Heart left ventricle (tissue), 16 donors: ENCODE measurements at regions not wholly inside any gene's neighbourhood (a gene's known extent, or its start where the extent isn't known, plus 50 kb on each side); places are given as distances from the start of the nearest gene placed in this dataset.

Experiments
- ATAC-seq, 4 donors: fragments of 200-7000 bp; cut with Tn5 transposase; one replicate each; pipeline ENCODE4 v1.9.1; 2020 to 2022; ENCODE audit warnings: moderate library complexity in 4 of 4, mild to moderate bottlenecking in 3 of 4, moderate number of reproducible peaks in 1 of 4
- DNase-seq, 5 donors: peaks; one replicate each; pipeline ENCODE4 v3.0.0-alpha.2; 2020
- H3K27ac ChIP-seq, 12 donors: fragments of 200-600 bp; sonication (generic) in 4 of 12; one replicate each; pipeline versions ENCODE4 v1.5.0 to v1.8.0; 2016 to 2022; ENCODE audit warnings: mild to moderate bottlenecking in 2 of 12
- H3K27me3 ChIP-seq, 9 donors: fragments of 200-600 bp; sonication (generic) in 2 of 9; one replicate each; pipeline versions ENCODE4 v1.5.1 to v1.8.0; 2016 to 2022; ENCODE audit warnings: mild to moderate bottlenecking in 3 of 9
- H3K36me3 ChIP-seq, 9 donors: fragments of 200-600 bp; sonication (generic) in 2 of 9; one replicate each; pipeline versions ENCODE4 v1.5.0 to v1.8.0; 2018 to 2022; ENCODE audit warnings: mild to moderate bottlenecking in 2 of 9
- H3K4me1 ChIP-seq, 12 donors: fragments of 200-600 bp; sonication (generic) in 4 of 12; one replicate each; pipeline versions ENCODE4 v1.5.0 to v1.8.0; 2016 to 2022; ENCODE audit warnings: mild to moderate bottlenecking in 3 of 12
- H3K4me3 ChIP-seq, 12 donors: fragments of 200-600 bp; sonication (generic) in 4 of 12; one replicate each; pipeline versions ENCODE4 v1.5.0 to v1.8.0; 2017 to 2022; ENCODE audit warnings: mild to moderate bottlenecking in 9 of 12, moderate library complexity in 4 of 12
- H3K9me3 ChIP-seq, 12 donors: fragments of 200-600 bp; sonication (generic) in 4 of 12; one replicate each; pipeline versions ENCODE4 v1.5.0 to v1.8.0; 2016 to 2022; ENCODE audit warnings: mild to moderate bottlenecking in 1 of 12
- CTCF ChIP-seq, 12 donors: fragments of 200-600 bp; sonication (generic) in 4 of 12; IDR thresholded peaks; one replicate each; pipeline versions ENCODE4 v1.5.0 to v1.8.0; 2018 to 2022; ENCODE audit warnings: antibody characterized with exemption in 12 of 12, mild to moderate bottlenecking in 5 of 12
- POLR2A ChIP-seq, 2 donors: fragments of 450-650 bp; IDR thresholded peaks; one replicate each; pipeline ENCODE4 v1.6.1; 2017; ENCODE audit warnings: antibody characterized with exemption in 2 of 2, mild to moderate bottlenecking in 2 of 2, moderate library complexity in 2 of 2
- WGBS, 4 donors: extraction: QIAGEN DNeasy Blood & Tissue Kit in 2 of 4; methylation state at CpG; one replicate each; pipeline versions ENCODE4 v1.1.5 to v1.1.7; 2013 to 2018; 5-methylcytosine and 5-hydroxymethylcytosine counted together
- intact Hi-C, 10 donors: fragments of 100-400 bp; cut with DNase I; formaldehyde crosslinking; loops; one replicate each; pipeline versions ENCODE4 v1.11.1 to v1.14.2; 2022
- donor health status: ischemic (EF 13 %, LVEDD 7.1; RV severe dilation, severe dysfunction).
- donor health status: healthy with polysubstance abuse.
- donor health status: DM: no; HTN: yes; CAD: no.
- donor health status: DM: no; HTN: no; CAD: no.
- donor health status: ischemic (EF 25% LVEDD 6.9; RV normal size, moderate dysfunction).
- donor health status: ischemic (EF 25% LVEDD 5.7; RV mildly dilated, moderate dysfunction).
- donor health status: healthy.
- donor health status: DM: yes; HTN: yes; CAD: no.
- donor health status: ischemic (EF 35%, LVEDD 5.7; RV mildly dilated, moderate dysfunction).
- donor health status: nonischemic (EF 11% LVEDD 7.7; RV severe dilation, severe dysfunction).
- donor health status: DM: yes; HTN: yes; CAD: no.
- donor health status: PGD.
- donor health status: ischemic (EF 29% LVEDD 5.4; RV normal size, mild dysfunction).
- donor health status: nonischemic (EF 23%, LVEDD 6.1; RV moderate dilation, normal function).

GRCh38 chr20:51120438-51120837 lies 97.5 kb upstream of the KCNG1 start:
- ATAC-seq (no peak), DNase-seq (no peak)
- no peaks in the 10 kb centered on the region for H3K4me1 ChIP-seq
- no peaks in the 10 kb centered on the region for H3K36me3 ChIP-seq
- no peak overlapping the region for H3K27ac ChIP-seq
- no peak overlapping the region for H3K4me3 ChIP-seq
- no peak for TF ChIP-seq POLR2A (IDR thresholded peaks at IDR 0.05)
- TF ChIP-seq CTCF (IDR thresholded peaks at IDR 0.05) = no peak
- no peaks in the 10 kb centered on the region for H3K9me3 ChIP-seq
- intact Hi-C loops = no loop called here
- H3K27me3 ChIP-seq = peaks cover 0 to 59% (median 27%) of the 10 kb centered on the region in 9 donors
- WGBS, 4 donors = 78 to 88% (median 80%) methylated on average over 3 of the region's 3 CpGs

GRCh38 chr20:51119914-51120313 lies 97.0 kb upstream of the KCNG1 start:
- intact Hi-C loops = no loop called here
- ATAC-seq (no peak), DNase-seq (no peak)
- peaks cover 0 to 61% (median 27%) of the 10 kb centered on the region in 9 donors for H3K27me3 ChIP-seq
- no peak overlapping the region for H3K27ac ChIP-seq
- no peaks in the 10 kb centered on the region for H3K4me1 ChIP-seq
- H3K9me3 ChIP-seq = no peaks in the 10 kb centered on the region
- 77 to 86% (median 78%) methylated on average over 3 of the region's 3 CpGs for WGBS, 4 donors
- TF ChIP-seq CTCF (IDR thresholded peaks at IDR 0.05) (no peak), POLR2A (IDR thresholded peaks at IDR 0.05) (no peak)
- H3K36me3 ChIP-seq = no peaks in the 10 kb centered on the region
- no peak overlapping the region for H3K4me3 ChIP-seq

DNA sequence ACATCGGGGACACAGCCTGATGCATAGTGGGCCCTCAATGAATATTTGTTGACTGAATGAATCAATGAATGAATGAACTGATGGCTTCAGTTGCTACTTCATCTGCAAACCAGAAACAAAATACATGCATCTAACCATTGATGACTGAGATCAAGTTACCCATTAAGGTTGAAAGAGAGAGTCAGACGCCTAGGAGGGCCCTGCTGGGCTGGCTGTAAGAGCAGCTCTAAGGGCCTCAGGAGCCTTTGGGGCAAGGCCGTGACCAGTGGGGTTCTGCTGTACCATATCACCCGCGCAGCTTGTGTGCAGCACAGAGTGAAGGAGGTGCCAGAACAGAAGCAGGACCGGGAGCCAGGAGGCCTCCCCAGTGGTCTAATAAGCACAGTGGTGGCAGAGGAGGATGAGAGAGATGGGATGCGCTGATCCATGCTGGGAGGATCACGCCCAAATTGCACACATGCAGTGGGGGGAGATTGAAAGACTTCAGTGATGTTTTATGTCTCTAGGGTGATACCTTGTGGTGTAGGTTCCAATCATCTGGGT lies 96.1 kb upstream of the KCNG1 start:
- H3K36me3 ChIP-seq = no peaks in the 10 kb centered on the region
- 88 to 97% (median 91%) methylated on average over 7 to 8 of the region's 8 CpGs for WGBS, 4 donors
- no peak overlapping the region for H3K27ac ChIP-seq
- TF ChIP-seq CTCF (IDR thresholded peaks at IDR 0.05) = no peak
- no peak for TF ChIP-seq POLR2A (IDR thresholded peaks at IDR 0.05)
- intact Hi-C loops = no loop called here
- H3K4me3 ChIP-seq = no peak overlapping the region
- no peaks in the 10 kb centered on the region for H3K9me3 ChIP-seq
- H3K4me1 ChIP-seq = no peaks in the 10 kb centered on the region
- peaks cover 0 to 61% (median 27%) of the 10 kb centered on the region in 9 donors for H3K27me3 ChIP-seq
- DNase-seq (no peak), ATAC-seq (no peak)

DNA sequence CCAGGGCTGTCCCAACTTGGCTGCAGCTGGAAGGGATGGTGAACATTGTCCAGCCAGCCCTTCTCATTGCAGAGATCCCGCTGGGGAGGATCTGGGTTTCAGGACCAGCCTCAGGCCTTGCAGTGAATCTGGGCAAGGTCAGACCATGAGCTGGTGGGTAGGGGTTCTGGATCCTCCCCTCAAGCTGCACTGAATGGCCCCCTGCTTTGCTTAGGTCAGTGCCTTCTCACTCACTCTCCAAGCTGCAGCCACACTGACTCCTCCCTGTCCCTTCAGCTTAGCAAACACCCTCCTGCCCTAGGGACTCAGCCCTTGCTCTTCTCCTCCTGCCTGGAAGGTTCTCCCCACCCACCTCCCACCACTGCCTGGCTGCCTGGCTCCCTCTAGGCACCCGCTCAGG lies 95.3 kb upstream of the KCNG1 start:
- DNase-seq (no peak), ATAC-seq (no peak)
- Histone ChIP-seq H3K4me1 (no peaks in the 10 kb centered on the region), H3K36me3 (no peaks in the 10 kb centered on the region), H3K9me3 (no peaks in the 10 kb centered on the region), H3K4me3 (no peak overlapping the region), H3K27ac (no peak overlapping the region), H3K27me3 (peaks cover 0 to 61% (median 27%) of the 10 kb centered on the region in 9 donors)
- 80 to 97% (median 90%) methylated on average over 2 of the region's 2 CpGs for WGBS, 4 donors
- TF ChIP-seq POLR2A (IDR thresholded peaks at IDR 0.05) (no peak), CTCF (IDR thresholded peaks at IDR 0.05) (no peak)
- intact Hi-C loops = no loop called here
